Adrenal gland (tissue), 5 donors: ENCODE measurements at regions not wholly inside any gene's neighbourhood (a gene's known extent, or its start where the extent isn't known, plus 50 kb on each side); places are given as distances from the start of the nearest gene placed in this dataset.

Source experiments
- CTCF ChIP-seq, 6 experiments: fragments of 450-650 bp in 4 of 6; fragments of 200-600 bp in 2 of 6; sonication (generic) in 1 of 6; IDR thresholded peaks; 1 replicate in 5 of 6; 2 replicates in 1 of 6; pipeline versions ENCODE4 v1.5.1 to v1.8.0; 2016 to 2021; ENCODE audit warnings: antibody characterized with exemption in 6 of 6, mild to moderate bottlenecking in 2 of 6, moderate library complexity in 1 of 6
- POLR2A ChIP-seq, 2 donors: fragments of 450-650 bp; IDR thresholded peaks; one replicate each; pipeline ENCODE4 v1.6.1; 2017; ENCODE audit warnings: antibody characterized with exemption in 2 of 2, mild to moderate bottlenecking in 2 of 2, moderate library complexity in 1 of 2
- donor health status: DM: no; HTN: no; CAD: no.

GRCh38 chrX:39975101-39975925 is 122.4 kb downstream of the BCOR start:
- TF ChIP-seq CTCF (IDR thresholded peaks at IDR 0.05), result no peak
- no peak for TF ChIP-seq POLR2A (IDR thresholded peaks at IDR 0.05)
